Central memory CD8-positive, alpha-beta T cell (primary cell): ENCODE measurements at regions not wholly inside any gene's neighbourhood (a gene's known extent, or its start where the extent isn't known, plus 50 kb on each side); places are given as distances from the start of the nearest gene placed in this dataset.

Experiments
- ATAC-seq: fragments of 150-1000 bp; cut with Tn5 transposase; replicated peaks from 2 replicates; pipeline ENCODE4 v1.10.0; 2022; ENCODE audit warnings: mild to moderate bottlenecking, moderate FRiP score, moderate number of reproducible peaks; ENCODE audit not compliant: poor library complexity, severe bottlenecking; ENCODE audit errors: extremely low read depth
- DNase-seq, 2 donors: peaks; one replicate each; pipeline ENCODE4 v3.0.0; 2021; ENCODE audit warnings: low spot score in 2 of 2
- H3K27ac Mint-ChIP-seq: one replicate; pipeline ENCODE4 v1.8.0; 2022; ENCODE audit warnings: low read depth, mild to moderate bottlenecking, moderate library complexity, mixed read lengths
- H3K27me3 Mint-ChIP-seq: one replicate; pipeline ENCODE4 v1.8.0; 2022; ENCODE audit warnings: mixed read lengths
- H3K36me3 Mint-ChIP-seq: one replicate; pipeline ENCODE4 v1.8.0; 2022; ENCODE audit warnings: mild to moderate bottlenecking, moderate library complexity, mixed read lengths; ENCODE audit not compliant: insufficient read depth
- H3K4me1 Mint-ChIP-seq: one replicate; pipeline ENCODE4 v1.8.0; 2022; ENCODE audit warnings: mixed read lengths
- H3K4me3 Mint-ChIP-seq: one replicate; pipeline ENCODE4 v1.8.0; 2022; ENCODE audit warnings: mild to moderate bottlenecking, moderate library complexity, mixed read lengths
- H3K9me3 Mint-ChIP-seq: one replicate; pipeline ENCODE4 v1.8.0; 2022; ENCODE audit warnings: mixed read lengths

- Mint-ChIP-seq H3K27me3 (peaks cover 59% of the 10 kb centered on the region), H3K4me1 (no peaks in the 10 kb centered on the region), H3K4me3 (no peak overlapping the region), H3K9me3 (no peaks in the 10 kb centered on the region), H3K27ac (no peak overlapping the region), H3K36me3 (no peaks in the 10 kb centered on the region)
- ATAC-seq, result no peak
- DNase-seq, result no peak
Observed at GRCh38 chr18:45548614-45549013, 66.7 kb upstream of the SLC14A2 start.

- H3K4me1 Mint-ChIP-seq, result no peaks in the 10 kb centered on the region
Observed at GRCh38 chr18:45549290-45549689, 66.0 kb upstream of the SLC14A2 start.

GRCh38 chr18:45551142-45551815 is 64.0 kb upstream of the SLC14A2 start:
- Mint-ChIP-seq H3K4me3 (no peak overlapping the region), H3K27me3 (peaks cover 49% of the 10 kb centered on the region), H3K36me3 (no peaks in the 10 kb centered on the region), H3K9me3 (no peaks in the 10 kb centered on the region), H3K4me1 (no peaks in the 10 kb centered on the region), H3K27ac (no peak overlapping the region)
- DNase-seq, result no peak
- ATAC-seq, result no peak

More at GRCh38 chr18:45549290-45549689, 66.0 kb upstream of the SLC14A2 start:
- H3K27ac Mint-ChIP-seq, result no peak overlapping the region
- DNase-seq (no peak), ATAC-seq (no peak)
- H3K4me3 Mint-ChIP-seq, result no peak overlapping the region
- no peaks in the 10 kb centered on the region for H3K36me3 Mint-ChIP-seq
- peaks cover 52% of the 10 kb centered on the region for H3K27me3 Mint-ChIP-seq
- H3K9me3 Mint-ChIP-seq, result no peaks in the 10 kb centered on the region

DNA sequence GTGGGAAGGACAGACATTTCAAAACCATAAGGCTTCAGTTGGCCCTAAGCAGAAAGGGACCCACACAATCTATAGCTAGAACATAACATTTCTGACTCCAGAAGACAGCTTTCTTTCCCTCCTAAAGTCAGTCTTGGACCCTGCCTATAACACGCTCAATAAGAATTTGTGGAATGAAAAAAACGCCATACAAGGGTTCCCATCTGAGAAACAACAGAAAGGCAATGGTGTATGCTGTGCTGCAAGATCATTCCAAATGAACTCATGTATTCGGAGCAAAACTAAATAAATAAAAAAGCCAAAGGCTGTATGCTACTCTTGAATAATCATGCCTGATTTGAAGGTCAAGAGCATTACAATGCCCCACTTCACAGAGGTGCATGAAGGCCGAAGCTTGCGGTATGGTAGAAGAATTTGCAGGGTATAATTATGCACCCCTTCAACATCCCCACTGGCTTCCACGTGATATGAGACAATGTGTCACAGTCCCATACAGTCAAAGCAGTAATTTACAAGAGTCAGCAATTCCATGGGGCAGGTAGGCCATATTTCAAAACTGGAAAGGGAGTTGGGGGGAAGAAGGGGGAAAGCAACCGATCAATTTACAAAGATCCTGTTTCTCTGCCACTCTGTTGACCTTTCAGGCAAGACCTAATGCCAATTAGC is 61.4 kb upstream of the SLC14A2 start:
- Mint-ChIP-seq H3K4me1 (no peaks in the 10 kb centered on the region), H3K27me3 (peaks cover 30% of the 10 kb centered on the region), H3K36me3 (no peaks in the 10 kb centered on the region), H3K4me3 (no peak overlapping the region), H3K9me3 (no peaks in the 10 kb centered on the region), H3K27ac (no peak overlapping the region)
- no peak for DNase-seq
- no peak for ATAC-seq

GRCh38 chr18:45554389-45554737 is 60.9 kb upstream of the SLC14A2 start:
- Mint-ChIP-seq H3K4me3 (no peak overlapping the region), H3K36me3 (no peaks in the 10 kb centered on the region), H3K27ac (no peak overlapping the region), H3K4me1 (no peaks in the 10 kb centered on the region), H3K27me3 (peaks cover 25% of the 10 kb centered on the region), H3K9me3 (no peaks in the 10 kb centered on the region)
- DNase-seq (no peak), ATAC-seq (no peak)

- H3K36me3 Mint-ChIP-seq, result no peaks in the 10 kb centered on the region
- ATAC-seq (no peak), DNase-seq (no peak)
- peaks cover 21% of the 10 kb centered on the region for H3K27me3 Mint-ChIP-seq
- no peaks in the 10 kb centered on the region for H3K9me3 Mint-ChIP-seq
- H3K4me1 Mint-ChIP-seq, result no peaks in the 10 kb centered on the region
- H3K27ac Mint-ChIP-seq, result no peak overlapping the region
- H3K4me3 Mint-ChIP-seq, result no peak overlapping the region
Observed at GRCh38 chr18:45556222-45556621, 59.1 kb upstream of the SLC14A2 start.

DNA sequence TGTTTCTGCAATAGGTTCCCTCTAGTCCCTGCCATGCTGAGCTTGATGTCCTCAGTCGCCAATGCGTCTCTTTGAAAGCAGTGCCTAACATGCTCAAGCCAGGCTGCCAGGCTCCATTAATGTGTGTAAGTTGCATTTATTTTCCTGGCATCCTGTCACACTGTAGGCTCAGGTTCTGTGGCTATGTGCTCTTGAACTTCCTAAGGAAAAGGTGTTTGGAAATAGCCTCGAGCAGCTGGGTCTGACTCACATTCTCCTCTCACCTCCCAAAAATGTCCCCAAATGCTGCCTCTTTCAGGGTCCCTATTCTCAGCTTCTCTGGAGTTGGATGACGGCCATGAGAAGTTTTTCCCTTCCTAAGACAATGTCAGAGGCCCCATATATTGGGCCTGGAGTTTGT is 58.0 kb upstream of the SLC14A2 start:
- ATAC-seq, result no peak
- no peak for DNase-seq
- H3K36me3 Mint-ChIP-seq, result no peaks in the 10 kb centered on the region
- H3K4me1 Mint-ChIP-seq, result no peaks in the 10 kb centered on the region
- H3K27ac Mint-ChIP-seq, result no peak overlapping the region
- H3K9me3 Mint-ChIP-seq, result no peaks in the 10 kb centered on the region
- H3K4me3 Mint-ChIP-seq, result no peak overlapping the region
- H3K27me3 Mint-ChIP-seq, result peaks cover 20% of the 10 kb centered on the region

- DNase-seq, result no peak
- ATAC-seq, result no peak
- no peaks in the 10 kb centered on the region for H3K9me3 Mint-ChIP-seq
- no peaks in the 10 kb centered on the region for H3K36me3 Mint-ChIP-seq
- H3K27ac Mint-ChIP-seq, result no peak overlapping the region
- no peaks in the 10 kb centered on the region for H3K4me1 Mint-ChIP-seq
- no peak overlapping the region for H3K4me3 Mint-ChIP-seq
- peaks cover 22% of the 10 kb centered on the region for H3K27me3 Mint-ChIP-seq
Observed at GRCh38 chr18:45557779-45558178, 57.5 kb upstream of the SLC14A2 start.

DNA sequence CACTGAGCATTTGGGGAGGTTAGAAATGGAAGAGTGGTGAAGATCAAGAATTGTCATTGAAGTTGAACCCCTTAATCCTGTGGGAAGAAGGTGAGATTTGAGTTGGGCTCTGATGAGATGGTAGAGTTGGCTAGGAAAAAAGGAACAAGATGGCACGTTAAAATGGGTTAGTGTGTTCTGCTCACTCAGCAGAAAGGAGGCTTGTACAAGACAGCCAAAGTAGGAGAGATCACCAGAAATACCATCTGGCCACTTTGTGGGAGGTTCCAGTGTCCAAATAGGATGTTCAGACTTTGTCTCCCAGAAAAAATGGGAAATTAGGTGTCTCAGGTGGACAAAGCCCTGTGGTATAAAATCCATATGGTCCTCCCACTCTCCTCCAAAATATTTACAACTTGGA is 56.0 kb upstream of the SLC14A2 start:
- H3K4me1 Mint-ChIP-seq, result no peaks in the 10 kb centered on the region
- H3K9me3 Mint-ChIP-seq, result no peaks in the 10 kb centered on the region
- DNase-seq, result no peak
- ATAC-seq, result no peak
- H3K27me3 Mint-ChIP-seq, result peaks cover 23% of the 10 kb centered on the region
- no peak overlapping the region for H3K4me3 Mint-ChIP-seq
- H3K36me3 Mint-ChIP-seq, result no peaks in the 10 kb centered on the region
- H3K27ac Mint-ChIP-seq, result no peak overlapping the region

- ATAC-seq, result no peak
- H3K36me3 Mint-ChIP-seq, result no peaks in the 10 kb centered on the region
- peaks cover 32% of the 10 kb centered on the region for H3K27me3 Mint-ChIP-seq
Observed at GRCh38 chr18:45560870-45561269, 54.4 kb upstream of the SLC14A2 start.

GRCh38 chr18:45562567-45563479 is 52.5 kb upstream of the SLC14A2 start:
- DNase-seq (no peak), ATAC-seq (no peak)
- Mint-ChIP-seq H3K27ac (no peak overlapping the region), H3K27me3 (peaks cover 32% of the 10 kb centered on the region), H3K4me1 (no peaks in the 10 kb centered on the region), H3K9me3 (no peaks in the 10 kb centered on the region), H3K4me3 (no peak overlapping the region), H3K36me3 (no peaks in the 10 kb centered on the region)

More at GRCh38 chr18:45560870-45561269, 54.4 kb upstream of the SLC14A2 start:
- Mint-ChIP-seq H3K4me3 (no peak overlapping the region), H3K9me3 (no peaks in the 10 kb centered on the region), H3K27ac (no peak overlapping the region), H3K4me1 (no peaks in the 10 kb centered on the region)
- DNase-seq, result no peak

DNA sequence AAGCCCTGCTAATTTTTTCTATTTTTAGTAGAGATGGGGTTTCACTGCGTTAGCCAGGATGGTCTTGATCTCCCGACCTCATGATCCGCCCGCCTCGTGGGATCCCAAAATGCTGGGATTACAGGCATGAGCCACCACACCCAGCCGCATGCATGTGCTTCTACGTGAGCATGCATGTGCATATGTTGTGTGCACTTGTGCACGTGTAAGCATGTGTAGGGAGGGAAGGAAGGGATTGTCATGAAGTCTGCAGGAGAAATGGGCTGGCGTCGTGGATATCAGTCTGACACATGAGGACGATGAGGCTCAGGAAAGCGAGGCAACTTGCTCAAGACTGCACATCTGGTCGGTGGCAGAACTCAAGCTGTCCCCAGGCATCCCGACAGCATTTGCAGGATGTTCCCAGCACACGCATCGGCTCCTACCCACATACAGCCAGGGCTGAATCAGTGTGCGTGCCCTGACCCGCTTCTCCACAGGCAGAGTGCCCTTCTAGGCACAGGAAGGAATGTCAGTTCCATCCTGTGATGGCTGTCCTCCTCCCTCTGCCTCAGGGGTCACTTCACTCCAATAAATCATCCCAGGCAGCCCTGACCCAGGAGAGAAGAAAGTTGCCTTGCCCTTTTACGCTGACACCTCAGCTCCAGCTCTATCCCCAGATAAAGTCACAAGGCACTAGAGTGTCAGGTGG is 49.9 kb upstream of the SLC14A2 start:
- H3K4me3 Mint-ChIP-seq, result no peak overlapping the region
- H3K9me3 Mint-ChIP-seq, result no peaks in the 10 kb centered on the region
- ATAC-seq, result no peak
- H3K27me3 Mint-ChIP-seq, result peaks cover 25% of the 10 kb centered on the region
- no peaks in the 10 kb centered on the region for H3K4me1 Mint-ChIP-seq
- no peaks in the 10 kb centered on the region for H3K36me3 Mint-ChIP-seq
- H3K27ac Mint-ChIP-seq, result no peak overlapping the region
- no peak for DNase-seq
